Uterus (tissue), 3 donors: ENCODE measurements at regions not wholly inside any gene's neighbourhood (a gene's known extent, or its start where the extent isn't known, plus 50 kb on each side); places are given as distances from the start of the nearest gene placed in this dataset.
A peak's percentile ranks its signal among the peaks of the same experiment; 100 is the strongest.

ENCODE experiments used
- DNase-seq, 2 donors: peaks; one replicate each; pipeline ENCODE4 v3.0.0-alpha.2; 2019 to 2020
- H3K27ac ChIP-seq, 2 donors: fragments of 200-600 bp; sonication (generic); 1 replicate in 1 of 2; 2 replicates in 1 of 2; pipeline ENCODE4 v1.5.1; 2016 to 2018
- H3K27me3 ChIP-seq, 2 donors: fragments of 200-600 bp; sonication (generic); one replicate each; pipeline ENCODE4 v1.5.1; 2018 to 2019; ENCODE audit warnings: control low read depth in 1 of 2
- H3K36me3 ChIP-seq, 2 donors: fragments of 200-600 bp; sonication (generic); one replicate each; pipeline ENCODE4 v1.5.1; 2019; ENCODE audit warnings: control low read depth in 1 of 2
- H3K4me1 ChIP-seq, 2 donors: fragments of 200-600 bp; sonication (generic); one replicate each; pipeline ENCODE4 v1.5.1; 2018 to 2019; ENCODE audit warnings: control low read depth in 1 of 2
- H3K4me3 ChIP-seq, 2 donors: fragments of 200-600 bp; sonication (generic); 1 replicate in 1 of 2; 2 replicates in 1 of 2; pipeline ENCODE4 v1.5.1; 2018 to 2019; ENCODE audit warnings: mild to moderate bottlenecking in 1 of 2
- H3K9me3 ChIP-seq, 2 donors: fragments of 200-600 bp; sonication (generic); one replicate each; pipeline ENCODE4 v1.5.1; 2019; ENCODE audit warnings: control low read depth in 1 of 2
- CTCF ChIP-seq, 4 experiments: fragments of 200-600 bp in 2 of 4; fragments of 450-650 bp in 2 of 4; sonication (generic) in 2 of 4; IDR thresholded peaks; one replicate each; pipeline ENCODE4 v1.5.1; 2016 to 2019; ENCODE audit warnings: antibody characterized with exemption in 4 of 4, mild to moderate bottlenecking in 2 of 4, moderate library complexity in 1 of 4
- POLR2A ChIP-seq, 2 donors: fragments of 450-650 bp; IDR thresholded peaks; one replicate each; pipeline ENCODE4 v1.6.1; 2016; ENCODE audit warnings: antibody characterized with exemption in 2 of 2, mild to moderate bottlenecking in 1 of 2, moderate library complexity in 1 of 2
- intact Hi-C: fragments of 100-400 bp; cut with DNase I; formaldehyde crosslinking; loops from one replicate; pipeline ENCODE4 v1.15.1; 2023; ENCODE audit warnings: low total_unique reads
- donor health status: DM: yes; HTN: yes; CAD: no.

GRCh38 chr9:108473209-108474112, 382.3 kb downstream of the ACTL7B start:
- H3K4me3 ChIP-seq, result no peak overlapping the region
- no peaks in the 10 kb centered on the region for H3K27me3 ChIP-seq
- H3K9me3 ChIP-seq, result no peaks in the 10 kb centered on the region
- no peaks in the 10 kb centered on the region for H3K36me3 ChIP-seq
- peak; percentile 28 to 30 for DNase-seq
- peak overlapping the region; percentile 45 to 55 for H3K27ac ChIP-seq
- intact Hi-C loops, result no loop called here
- no peaks in the 10 kb centered on the region for H3K4me1 ChIP-seq
- TF ChIP-seq CTCF (IDR thresholded peaks at IDR 0.05), result no peak
- no peak for TF ChIP-seq POLR2A (IDR thresholded peaks at IDR 0.05)

GRCh38 chr9:108469654-108470053, 386.1 kb downstream of the ACTL7B start:
- peaks cover 0 to 6% of the 10 kb centered on the region in 2 donors for H3K4me1 ChIP-seq
- H3K9me3 ChIP-seq, result no peaks in the 10 kb centered on the region
- H3K36me3 ChIP-seq, result no peaks in the 10 kb centered on the region
- TF ChIP-seq POLR2A (IDR thresholded peaks at IDR 0.05), result no peak
- no peak for TF ChIP-seq CTCF (IDR thresholded peaks at IDR 0.05)
- DNase-seq, result no peak
- no peaks in the 10 kb centered on the region for H3K27me3 ChIP-seq
- intact Hi-C loops, result no loop called here
- H3K4me3 ChIP-seq, result no peak overlapping the region
- H3K27ac ChIP-seq, result no peak overlapping the region

GRCh38 chr9:108468364-108468763, 387.4 kb downstream of the ACTL7B start:
- intact Hi-C loops, result no loop called here
- no peak for DNase-seq
- Histone ChIP-seq H3K9me3 (no peaks in the 10 kb centered on the region), H3K4me3 (no peak overlapping the region), H3K4me1 (peaks cover 0 to 6% of the 10 kb centered on the region in 2 donors), H3K36me3 (no peaks in the 10 kb centered on the region), H3K27me3 (no peaks in the 10 kb centered on the region), H3K27ac (no peak overlapping the region)
- TF ChIP-seq POLR2A (IDR thresholded peaks at IDR 0.05), result no peak
- no peak for TF ChIP-seq CTCF (IDR thresholded peaks at IDR 0.05)

GRCh38 chr9:108467653-108468324, 388.0 kb downstream of the ACTL7B start:
- TF ChIP-seq POLR2A (IDR thresholded peaks at IDR 0.05) (no peak), CTCF (IDR thresholded peaks at IDR 0.05) (no peak)
- Histone ChIP-seq H3K4me3 (no peak overlapping the region), H3K4me1 (peaks cover 0 to 6% of the 10 kb centered on the region in 2 donors), H3K27me3 (no peaks in the 10 kb centered on the region), H3K9me3 (no peaks in the 10 kb centered on the region), H3K27ac (no peak overlapping the region), H3K36me3 (no peaks in the 10 kb centered on the region)
- intact Hi-C loops, result no loop called here
- DNase-seq, result no peak

GRCh38 chr9:108467161-108467560, 388.6 kb downstream of the ACTL7B start:
- Histone ChIP-seq H3K9me3 (no peaks in the 10 kb centered on the region), H3K4me3 (no peak overlapping the region), H3K27ac (no peak overlapping the region), H3K27me3 (no peaks in the 10 kb centered on the region), H3K36me3 (no peaks in the 10 kb centered on the region), H3K4me1 (peaks cover 0 to 6% of the 10 kb centered on the region in 2 donors)
- no peak for DNase-seq
- TF ChIP-seq CTCF (IDR thresholded peaks at IDR 0.05) (no peak), POLR2A (IDR thresholded peaks at IDR 0.05) (no peak)
- intact Hi-C loops, result no loop called here
